Body of pancreas (tissue), 4 donors: ENCODE measurements at regions not wholly inside any gene's neighbourhood (a gene's known extent, or its start where the extent isn't known, plus 50 kb on each side); places are given as distances from the start of the nearest gene placed in this dataset.

Experiments used
- POLR2A ChIP-seq, 3 donors: fragments of 450-650 bp; IDR thresholded peaks; one replicate each; pipeline ENCODE4 v1.6.1; 2016; ENCODE audit warnings: antibody characterized with exemption in 3 of 3, mild to moderate bottlenecking in 2 of 3
- TF ChIP-seq, protein P1 (sequence below), 7 experiments: fragments of 450-650 bp in 4 of 7; fragments of 200-600 bp in 3 of 7; sonication (generic) in 3 of 7; IDR thresholded peaks; one replicate each; pipeline ENCODE4 v1.5.1; 2016 to 2019; ENCODE audit warnings: antibody characterized with exemption in 7 of 7

DNA sequence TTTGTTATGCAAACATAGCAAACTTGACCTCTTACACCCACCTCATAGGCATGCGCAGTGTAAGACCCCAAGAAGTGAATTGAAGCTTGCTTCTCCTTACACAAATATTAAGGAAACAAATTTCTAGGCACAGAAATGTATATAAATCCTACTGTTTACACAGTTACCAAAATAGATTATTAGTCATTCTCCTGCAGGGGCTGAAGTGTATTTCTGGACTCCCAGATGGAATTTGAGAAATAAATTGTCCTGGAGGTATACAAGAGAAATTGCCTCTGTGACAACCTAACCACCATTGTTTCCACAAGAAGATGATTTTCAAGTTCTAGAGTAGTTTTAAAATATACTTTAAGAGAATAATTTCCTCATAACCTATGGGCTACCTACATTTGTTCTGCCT, 656.0 kb upstream of the MDGA2 start:
- TF ChIP-seq, protein P1, sequence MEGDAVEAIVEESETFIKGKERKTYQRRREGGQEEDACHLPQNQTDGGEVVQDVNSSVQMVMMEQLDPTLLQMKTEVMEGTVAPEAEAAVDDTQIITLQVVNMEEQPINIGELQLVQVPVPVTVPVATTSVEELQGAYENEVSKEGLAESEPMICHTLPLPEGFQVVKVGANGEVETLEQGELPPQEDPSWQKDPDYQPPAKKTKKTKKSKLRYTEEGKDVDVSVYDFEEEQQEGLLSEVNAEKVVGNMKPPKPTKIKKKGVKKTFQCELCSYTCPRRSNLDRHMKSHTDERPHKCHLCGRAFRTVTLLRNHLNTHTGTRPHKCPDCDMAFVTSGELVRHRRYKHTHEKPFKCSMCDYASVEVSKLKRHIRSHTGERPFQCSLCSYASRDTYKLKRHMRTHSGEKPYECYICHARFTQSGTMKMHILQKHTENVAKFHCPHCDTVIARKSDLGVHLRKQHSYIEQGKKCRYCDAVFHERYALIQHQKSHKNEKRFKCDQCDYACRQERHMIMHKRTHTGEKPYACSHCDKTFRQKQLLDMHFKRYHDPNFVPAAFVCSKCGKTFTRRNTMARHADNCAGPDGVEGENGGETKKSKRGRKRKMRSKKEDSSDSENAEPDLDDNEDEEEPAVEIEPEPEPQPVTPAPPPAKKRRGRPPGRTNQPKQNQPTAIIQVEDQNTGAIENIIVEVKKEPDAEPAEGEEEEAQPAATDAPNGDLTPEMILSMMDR (IDR thresholded peaks at IDR 0.05), result no peak
- TF ChIP-seq POLR2A (IDR thresholded peaks at IDR 0.05), result no peak
